GM21528 (cell line): ENCODE measurements at regions not wholly inside any gene's neighbourhood (a gene's known extent, or its start where the extent isn't known, plus 50 kb on each side); places are given as distances from the start of the nearest gene placed in this dataset.
"Not testable (repeated sequence)": the region's sequence is repeated elsewhere in the genome, so short reads cannot be mapped to it uniquely, and the experiment has no call there.

Experiments
- ATAC-seq: cut with Tn5 transposase; IDR thresholded peaks from one replicate; pipeline ENCODE4 v1.9.1; 2021; ENCODE audit warnings: mild to moderate bottlenecking, moderate library complexity; ENCODE audit not compliant: unreplicated experiment, low FRiP score

GRCh38 chr10:129179245-129179971 lies 287.6 kb upstream of the MGMT start:
- ATAC-seq = no peak

- no peak for ATAC-seq
Measured at GRCh38 chr10:129179972-129180678, 286.9 kb upstream of the MGMT start.

- ATAC-seq = no peak
Measured at GRCh38 chr10:129184196-129184595, 282.8 kb upstream of the MGMT start.

GRCh38 chr10:129187331-129187730 lies 279.7 kb upstream of the MGMT start:
- no peak for ATAC-seq

- ATAC-seq = no peak
Measured at GRCh38 chr10:129191797-129192196, 275.2 kb upstream of the MGMT start.

GRCh38 chr10:129192344-129193128 lies 274.5 kb upstream of the MGMT start:
- no peak for ATAC-seq

GRCh38 chr10:129193148-129193547 lies 273.9 kb upstream of the MGMT start:
- ATAC-seq = no peak

- no peak for ATAC-seq
Measured at GRCh38 chr10:129194181-129194870, 272.7 kb upstream of the MGMT start.

- no peak for ATAC-seq
Measured at GRCh38 chr10:129199826-129200225, 267.2 kb upstream of the MGMT start.

- ATAC-seq = no peak
Measured at GRCh38 chr10:129203819-129204218, 263.2 kb upstream of the MGMT start.

- no peak for ATAC-seq
Measured at GRCh38 chr10:129207297-129207696, 259.7 kb upstream of the MGMT start.

- ATAC-seq = no peak
Measured at GRCh38 chr10:129210876-129211275, 256.2 kb upstream of the MGMT start.

GRCh38 chr10:129213256-129213655 lies 253.8 kb upstream of the MGMT start:
- ATAC-seq = no peak

GRCh38 chr10:129213996-129214395 lies 253.0 kb upstream of the MGMT start:
- ATAC-seq = not testable (repeated sequence)

GRCh38 chr10:129219364-129219763 lies 247.7 kb upstream of the MGMT start:
- ATAC-seq = no peak

GRCh38 chr10:129222436-129222835 lies 244.6 kb upstream of the MGMT start:
- no peak for ATAC-seq

GRCh38 chr10:129223363-129223762 lies 243.7 kb upstream of the MGMT start:
- no peak for ATAC-seq

- ATAC-seq = no peak
Measured at GRCh38 chr10:129224065-129224464, 243.0 kb upstream of the MGMT start.

GRCh38 chr10:129231821-129232220 lies 235.2 kb upstream of the MGMT start:
- ATAC-seq = no peak

- no peak for ATAC-seq
Measured at GRCh38 chr10:129233351-129234148, 233.5 kb upstream of the MGMT start.
